Posterior vena cava (tissue), 2 donors: ENCODE measurements at regions not wholly inside any gene's neighbourhood (a gene's known extent, or its start where the extent isn't known, plus 50 kb on each side); places are given as distances from the start of the nearest gene placed in this dataset.
"Not testable (repeated sequence)": the region's sequence is repeated elsewhere in the genome, so short reads cannot be mapped to it uniquely, and the experiment has no call there.

Experiments used
- DNase-seq: peaks from one replicate; pipeline ENCODE4 v3.0.0-alpha.2; 2020; ENCODE audit warnings: low spot score
- intact Hi-C, 2 donors: fragments of 100-400 bp; cut with DNase I; formaldehyde crosslinking; loops; one replicate each; pipeline versions ENCODE4 v1.14.1 to v1.14.2; 2022 to 2023
- donor health status: DM: yes; HTN: yes; CAD: no.
- donor health status: DM: yes; HTN: yes; CAD: no.

GRCh38 chr1:220942278-220942677, 63.0 kb downstream of the HLX start:
- intact Hi-C loops = no loop called here
- DNase-seq = no peak

DNA sequence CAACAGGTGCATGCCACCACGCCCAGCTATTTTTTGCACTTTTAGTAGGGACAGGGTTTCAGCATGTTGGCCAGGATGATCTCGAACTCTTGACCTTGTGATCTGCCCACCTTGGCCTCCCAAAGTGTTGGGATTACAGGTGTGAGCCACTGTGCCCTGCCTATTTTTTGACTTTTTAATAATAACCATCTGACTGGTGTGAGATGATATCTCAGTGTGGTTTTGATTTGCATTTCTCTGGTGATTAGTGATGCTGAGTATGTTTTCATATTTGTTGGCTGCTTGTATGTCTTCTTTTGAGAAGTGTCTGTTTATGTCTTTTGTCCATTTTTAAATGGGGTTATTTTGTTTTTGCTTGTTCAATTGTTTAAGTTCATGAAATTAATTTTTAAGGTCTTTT, 63.7 kb downstream of the HLX start:
- DNase-seq, intact Hi-C loops: not testable (repeated sequence)

- intact Hi-C loops = no loop called here
These were observed 64.2 kb downstream of the HLX start for GRCh38 chr1:220943319-220943996.

DNA sequence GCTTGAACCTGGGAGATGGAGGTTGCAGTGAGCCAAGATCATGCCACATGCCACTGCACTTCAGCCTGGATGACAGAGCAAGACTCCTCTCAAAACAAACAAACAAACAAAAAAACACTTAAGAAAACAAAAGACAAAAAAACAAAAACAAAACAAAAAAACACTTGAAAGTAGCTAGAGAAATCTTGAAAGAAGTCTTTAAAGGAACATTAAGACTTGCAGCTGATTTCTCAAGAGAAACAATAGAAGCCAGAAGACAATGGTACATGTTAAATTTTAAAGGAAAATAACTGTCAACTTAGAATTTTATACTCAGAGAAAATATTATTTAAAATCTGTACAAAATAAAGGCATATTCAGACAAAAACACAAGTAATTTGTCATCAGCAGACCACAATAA, 71.3 kb downstream of the HLX start:
- intact Hi-C loops = no loop called here
- no peak for DNase-seq

More at GRCh38 chr1:220943319-220943996, 64.2 kb downstream of the HLX start:
- DNase-seq = no peak

- intact Hi-C loops = no loop called here
These were observed 73.9 kb downstream of the HLX start for GRCh38 chr1:220952961-220953643.

DNA sequence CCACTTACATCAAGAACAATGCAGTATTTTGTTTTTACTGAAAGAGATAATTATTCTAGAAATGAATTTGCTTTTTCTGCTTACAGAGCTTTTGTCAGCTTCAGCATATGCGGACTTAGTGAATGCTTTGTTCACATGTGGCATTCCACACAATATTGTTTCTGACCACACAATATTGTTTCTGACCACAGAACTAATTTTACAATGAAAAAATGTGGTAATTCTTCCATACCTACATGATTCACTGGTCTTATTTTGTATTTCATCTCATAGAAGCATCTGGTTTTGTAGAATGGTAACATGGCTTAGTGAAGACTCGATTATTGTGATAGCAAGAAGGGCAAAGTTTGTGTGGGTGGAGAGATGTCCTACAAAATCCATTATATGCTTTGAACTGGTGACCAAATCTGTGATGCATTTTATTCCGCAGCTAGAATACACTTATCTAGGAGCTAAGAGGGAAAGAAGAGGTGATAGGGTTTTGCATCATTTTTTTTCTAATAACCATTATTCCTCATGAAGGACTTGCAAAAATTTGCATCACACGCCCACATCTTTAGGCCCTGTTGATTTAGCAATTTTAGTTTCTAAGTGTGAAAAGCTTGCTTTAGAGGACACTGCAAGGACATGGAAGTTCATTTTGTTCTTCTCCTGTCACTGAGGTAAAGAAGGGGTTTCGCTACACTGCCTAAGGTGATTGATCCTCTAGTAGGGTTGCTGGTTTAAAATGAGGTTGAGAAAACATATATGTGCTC, 75.3 kb downstream of the HLX start:
- intact Hi-C loops = no loop called here
- no peak for DNase-seq

More at GRCh38 chr1:220952961-220953643, 73.9 kb downstream of the HLX start:
- no peak for DNase-seq

DNA sequence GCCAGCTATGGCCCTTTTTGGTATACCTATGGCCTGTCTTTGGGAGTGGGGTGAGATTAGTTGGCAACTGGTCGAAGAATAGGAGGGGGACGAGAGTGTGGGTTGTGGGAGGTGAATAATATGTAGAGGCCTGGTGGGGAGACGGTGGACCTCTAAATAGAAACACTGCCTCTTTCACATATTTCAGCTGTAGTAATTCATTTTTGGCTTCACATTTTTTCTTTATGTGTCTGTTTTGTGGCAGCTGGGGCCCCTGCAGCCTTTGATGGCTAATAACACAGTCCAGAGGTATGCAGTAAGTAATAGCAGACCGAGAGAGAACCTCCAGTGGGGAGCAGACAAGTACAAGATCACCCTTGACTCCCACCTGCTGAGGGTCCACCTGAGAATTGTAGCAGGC, 75.9 kb downstream of the HLX start:
- intact Hi-C loops = no loop called here
- DNase-seq = no peak

GRCh38 chr1:220956501-220957232, 77.4 kb downstream of the HLX start:
- DNase-seq = no peak
- intact Hi-C loops = no loop called here

GRCh38 chr1:220957233-220957605, 78.0 kb downstream of the HLX start:
- intact Hi-C loops = no loop called here
- DNase-seq = no peak

GRCh38 chr1:220958234-220958633, 79.0 kb downstream of the HLX start:
- no peak for DNase-seq
- intact Hi-C loops = no loop called here

DNA sequence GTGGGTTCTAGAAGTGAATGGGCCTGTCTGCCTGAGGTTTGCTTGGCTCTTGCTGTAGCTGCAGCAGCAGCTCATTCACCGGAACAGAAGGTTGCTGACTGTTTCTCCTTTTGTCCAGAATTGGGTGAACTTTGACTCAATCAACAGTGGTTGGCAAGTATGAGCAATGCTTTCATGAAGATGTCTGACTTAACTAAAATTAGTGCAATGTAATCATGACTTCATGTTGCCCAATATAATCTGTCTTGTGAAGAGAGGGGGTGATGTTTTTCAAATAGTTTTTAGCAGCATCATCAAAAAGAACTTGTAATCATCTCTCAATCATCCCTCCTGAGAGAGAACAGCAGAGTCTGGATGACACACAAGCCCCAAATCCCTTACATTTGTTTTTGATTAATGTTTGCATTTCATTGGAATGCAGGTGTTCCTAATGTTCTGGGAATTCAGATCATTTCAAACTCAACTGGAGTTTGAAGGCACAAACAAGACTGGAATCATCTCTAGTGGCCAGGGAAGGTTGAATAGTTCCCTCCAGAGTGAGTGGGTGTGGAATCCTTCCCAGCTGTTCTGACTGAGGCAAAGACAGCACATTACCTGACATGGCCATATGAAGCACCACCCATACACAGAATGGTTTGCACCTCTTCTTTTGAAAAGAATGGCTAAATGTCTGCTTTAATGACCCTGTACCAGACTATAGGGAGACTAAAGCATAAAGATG, 82.9 kb downstream of the HLX start:
- DNase-seq = no peak
- intact Hi-C loops = no loop called here

- intact Hi-C loops = no loop called here
- DNase-seq = no peak
These were observed 86.8 kb downstream of the HLX start for GRCh38 chr1:220966041-220966440.

- intact Hi-C loops = no loop called here
- DNase-seq = no peak
These were observed 87.2 kb downstream of the HLX start for GRCh38 chr1:220966473-220966872.

DNA sequence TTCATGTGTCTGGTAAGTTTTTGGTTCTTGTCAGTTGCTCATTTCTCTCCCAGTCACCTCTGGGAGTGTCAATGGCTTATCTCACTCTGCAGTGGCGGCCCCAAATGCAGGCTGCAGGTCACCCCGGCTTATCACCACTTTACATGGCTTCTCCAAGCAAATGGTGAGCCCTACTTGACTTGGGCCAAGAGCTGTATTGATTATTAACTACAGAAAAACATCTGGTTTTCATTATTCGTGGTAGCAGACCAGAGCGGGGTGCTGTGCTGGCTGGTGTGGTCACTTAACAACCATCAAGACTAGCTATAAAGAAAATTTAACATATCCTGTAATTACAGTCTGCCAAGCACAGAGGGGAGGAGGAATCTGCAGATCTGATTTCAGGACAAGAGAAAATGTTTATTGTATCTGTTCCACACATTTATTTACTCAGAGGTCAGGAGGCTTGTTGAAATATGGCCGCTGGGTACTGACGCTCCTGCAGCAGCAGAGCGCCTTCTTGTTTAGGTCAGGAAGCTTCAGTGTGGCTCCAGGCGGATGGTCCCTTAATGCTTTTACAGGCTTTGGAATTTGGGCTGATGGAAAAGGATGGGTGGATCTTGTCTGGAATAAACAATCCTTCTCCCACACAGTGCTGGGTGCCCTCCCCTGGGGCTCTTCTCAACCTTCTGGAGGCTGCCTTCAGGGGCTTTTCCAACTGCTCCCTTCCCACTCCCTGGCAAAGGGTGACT, 87.8 kb downstream of the HLX start:
- intact Hi-C loops = no loop called here
- DNase-seq = no peak

- intact Hi-C loops = no loop called here
- no peak for DNase-seq
These were observed 88.7 kb downstream of the HLX start for GRCh38 chr1:220967911-220968310.

DNA sequence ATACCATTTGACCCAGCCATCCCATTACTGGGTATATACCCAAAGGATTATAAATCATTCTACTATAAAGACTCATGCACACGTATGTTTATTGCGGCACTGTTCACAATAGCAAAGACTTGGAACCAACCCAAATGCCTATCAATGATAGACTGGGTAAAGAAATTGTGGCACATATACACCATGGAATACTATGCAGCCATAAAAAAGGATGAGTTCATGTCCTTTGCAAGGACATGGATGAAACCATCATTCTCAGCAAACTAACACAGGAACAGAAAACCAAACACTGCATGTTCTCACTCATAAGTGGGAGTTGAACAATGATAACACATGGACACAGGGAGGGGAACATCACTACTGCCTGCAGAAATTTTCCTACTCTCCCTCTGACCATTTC, 90.0 kb downstream of the HLX start:
- intact Hi-C loops = not testable (repeated sequence)

DNA sequence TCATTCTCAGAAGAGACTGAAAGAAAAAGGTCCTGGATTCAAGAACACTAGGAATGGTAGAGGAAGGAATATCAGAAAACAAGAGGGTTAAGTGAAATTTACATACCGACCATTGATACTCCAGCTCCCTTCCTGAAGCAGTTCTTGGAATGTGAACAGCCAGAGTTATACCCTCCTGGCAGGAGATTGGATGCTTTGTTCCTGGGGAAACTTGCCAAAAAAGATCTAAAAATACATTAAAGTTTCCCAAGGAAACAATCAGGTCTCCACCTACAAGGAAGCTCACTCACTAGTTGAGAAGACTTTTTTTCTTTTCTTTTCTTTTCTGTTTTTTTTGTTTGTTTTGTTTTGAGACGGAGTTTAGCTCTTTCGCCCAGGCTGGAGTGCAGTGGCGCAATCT, 91.1 kb downstream of the HLX start:
- intact Hi-C loops = no loop called here
- DNase-seq = no peak

More for the DNA sequence above, 90.0 kb downstream of the HLX start:
- DNase-seq = not testable (repeated sequence)

- DNase-seq = no peak
- intact Hi-C loops = no loop called here
These were observed 92.0 kb downstream of the HLX start for GRCh38 chr1:220971221-220971620.

DNA sequence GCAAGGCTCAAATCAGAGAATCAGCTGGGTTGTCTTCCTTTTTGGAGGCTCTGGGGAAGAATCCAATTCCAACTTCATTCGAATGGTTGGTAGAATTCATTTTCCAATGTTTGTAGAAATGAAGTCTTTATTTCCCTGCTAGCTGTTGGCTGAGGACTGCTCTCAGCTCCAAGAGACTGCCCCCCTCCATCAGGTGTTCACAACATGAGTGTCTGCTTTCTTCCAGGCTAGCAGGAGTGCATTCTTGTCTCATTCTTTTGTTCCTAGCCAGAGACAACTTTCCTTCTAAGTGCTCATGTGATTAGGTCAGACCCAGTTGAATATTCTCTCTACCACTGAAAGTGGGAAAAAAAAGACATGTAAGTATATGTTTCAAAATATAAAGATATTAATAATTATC, 95.2 kb downstream of the HLX start:
- DNase-seq = no peak
- intact Hi-C loops = no loop called here
